ENCODE measurements at regions not wholly inside any gene's neighbourhood (a gene's known extent, or its start where the extent isn't known, plus 50 kb on each side); places are given as distances from the start of the nearest gene placed in this dataset.
"Not testable (repeated sequence)": the region's sequence is repeated elsewhere in the genome, so short reads cannot be mapped to it uniquely, and the experiment has no call there.

DNA sequence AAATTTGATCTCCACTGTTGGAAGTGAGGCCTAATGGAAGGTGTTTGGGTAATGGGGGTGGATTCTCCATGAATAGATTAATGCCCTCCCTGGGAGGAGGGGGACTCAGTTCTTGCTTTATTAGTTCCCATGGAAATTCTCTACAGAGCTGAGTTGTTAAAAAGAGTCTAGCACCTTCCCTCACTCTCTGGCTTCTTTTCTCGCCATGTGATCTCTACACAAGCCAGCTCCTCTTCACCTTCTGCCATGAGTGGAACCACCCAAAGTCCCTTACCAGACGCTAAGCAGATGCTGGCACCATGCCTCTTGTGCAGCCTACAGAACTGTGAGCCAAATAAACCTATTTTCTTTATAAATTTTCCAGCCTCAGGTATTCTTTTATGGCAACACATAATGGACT lies 465.8 kb upstream of the ANO5 start:
- H3K27ac ChIP-seq (ENCODE audit: low read depth in 1 of 2, low read length in 1 of 2) = no peak overlapping the region
- H3K4me1 ChIP-seq (ENCODE audit: control insufficient read depth in 5 of 5, insufficient read depth in 5 of 5, low read length in 5 of 5) = no peaks in the 10 kb centered on the region
- no peaks in the 10 kb centered on the region for H3K36me3 ChIP-seq (ENCODE audit: control insufficient read depth in 4 of 4, insufficient read depth in 4 of 4, low read length in 4 of 4)
- 82 to 88% methylated on average over 2 of the region's 2 CpGs for WGBS, 2 donors
- no peak for ATAC-seq (ENCODE audit: insufficient read depth, low FRiP score)
- H3K9ac ChIP-seq (ENCODE audit: insufficient read depth in 1 of 2, low read length in 2 of 2) = no peak overlapping the region
- TF ChIP-seq, protein P1, sequence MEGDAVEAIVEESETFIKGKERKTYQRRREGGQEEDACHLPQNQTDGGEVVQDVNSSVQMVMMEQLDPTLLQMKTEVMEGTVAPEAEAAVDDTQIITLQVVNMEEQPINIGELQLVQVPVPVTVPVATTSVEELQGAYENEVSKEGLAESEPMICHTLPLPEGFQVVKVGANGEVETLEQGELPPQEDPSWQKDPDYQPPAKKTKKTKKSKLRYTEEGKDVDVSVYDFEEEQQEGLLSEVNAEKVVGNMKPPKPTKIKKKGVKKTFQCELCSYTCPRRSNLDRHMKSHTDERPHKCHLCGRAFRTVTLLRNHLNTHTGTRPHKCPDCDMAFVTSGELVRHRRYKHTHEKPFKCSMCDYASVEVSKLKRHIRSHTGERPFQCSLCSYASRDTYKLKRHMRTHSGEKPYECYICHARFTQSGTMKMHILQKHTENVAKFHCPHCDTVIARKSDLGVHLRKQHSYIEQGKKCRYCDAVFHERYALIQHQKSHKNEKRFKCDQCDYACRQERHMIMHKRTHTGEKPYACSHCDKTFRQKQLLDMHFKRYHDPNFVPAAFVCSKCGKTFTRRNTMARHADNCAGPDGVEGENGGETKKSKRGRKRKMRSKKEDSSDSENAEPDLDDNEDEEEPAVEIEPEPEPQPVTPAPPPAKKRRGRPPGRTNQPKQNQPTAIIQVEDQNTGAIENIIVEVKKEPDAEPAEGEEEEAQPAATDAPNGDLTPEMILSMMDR (IDR thresholded peaks at IDR 0.05; ENCODE audit: control extremely low read depth, extremely low read depth) = no peak
- no peak for DNase-seq
- no peaks in the 10 kb centered on the region for H3K27me3 ChIP-seq (ENCODE audit: control insufficient read depth in 3 of 3, insufficient read depth in 3 of 3, low read length in 2 of 3)
- peaks cover 0 to 6% (median 0%) of the 10 kb centered on the region in 4 donors for H3K9me3 ChIP-seq (ENCODE audit: control insufficient read depth in 4 of 4, insufficient read depth in 3 of 4, low read length in 3 of 4)
- no peak overlapping the region for H3K4me3 ChIP-seq

GRCh38 chr11:21736404-21736803 lies 456.5 kb upstream of the ANO5 start:
- H3K27me3 ChIP-seq (ENCODE audit: control insufficient read depth in 3 of 3, insufficient read depth in 3 of 3, low read length in 2 of 3) = no peaks in the 10 kb centered on the region
- TF ChIP-seq, protein P1 (IDR thresholded peaks at IDR 0.05; ENCODE audit: control extremely low read depth, extremely low read depth) = no peak
- no peak overlapping the region for H3K9ac ChIP-seq (ENCODE audit: insufficient read depth in 1 of 2, low read length in 2 of 2)
- peaks cover 0 to 5% (median 2%) of the 10 kb centered on the region in 4 donors for H3K9me3 ChIP-seq (ENCODE audit: control insufficient read depth in 4 of 4, insufficient read depth in 3 of 4, low read length in 3 of 4)
- ATAC-seq (ENCODE audit: insufficient read depth, low FRiP score) = no peak
- no peak overlapping the region for H3K27ac ChIP-seq (ENCODE audit: low read depth in 1 of 2, low read length in 1 of 2)
- H3K4me1 ChIP-seq (ENCODE audit: control insufficient read depth in 5 of 5, insufficient read depth in 5 of 5, low read length in 5 of 5) = no peaks in the 10 kb centered on the region
- no peak overlapping the region for H3K4me3 ChIP-seq
- H3K36me3 ChIP-seq (ENCODE audit: control insufficient read depth in 4 of 4, insufficient read depth in 4 of 4, low read length in 4 of 4) = no peaks in the 10 kb centered on the region
- no peak for DNase-seq
- 52 to 84% methylated on average over 1 of the region's 1 CpG for WGBS, 2 donors

- WGBS, 2 donors = 89% methylated on average over 37 of the region's 37 CpGs
- not testable (repeated sequence) for H3K36me3 ChIP-seq (ENCODE audit: control insufficient read depth in 4 of 4, insufficient read depth in 4 of 4, low read length in 4 of 4); H3K9me3 ChIP-seq (ENCODE audit: control insufficient read depth in 4 of 4, insufficient read depth in 3 of 4, low read length in 3 of 4); H3K4me3 ChIP-seq; H3K27ac ChIP-seq (ENCODE audit: low read depth in 1 of 2, low read length in 1 of 2); DNase-seq; H3K9ac ChIP-seq (ENCODE audit: insufficient read depth in 1 of 2, low read length in 2 of 2); H3K4me1 ChIP-seq (ENCODE audit: control insufficient read depth in 5 of 5, insufficient read depth in 5 of 5, low read length in 5 of 5); ATAC-seq (ENCODE audit: insufficient read depth, low FRiP score); H3K27me3 ChIP-seq (ENCODE audit: control insufficient read depth in 3 of 3, insufficient read depth in 3 of 3, low read length in 2 of 3)
Measured at GRCh38 chr11:21752475-21753243, 440.2 kb upstream of the ANO5 start.

- 75 to 89% methylated on average over 33 to 35 of the region's 37 CpGs for WGBS, 2 donors
- DNase-seq; H3K27me3 ChIP-seq (ENCODE audit: control insufficient read depth in 3 of 3, insufficient read depth in 3 of 3, low read length in 2 of 3); H3K4me1 ChIP-seq (ENCODE audit: control insufficient read depth in 5 of 5, insufficient read depth in 5 of 5, low read length in 5 of 5); ATAC-seq (ENCODE audit: insufficient read depth, low FRiP score); H3K9me3 ChIP-seq (ENCODE audit: control insufficient read depth in 4 of 4, insufficient read depth in 3 of 4, low read length in 3 of 4); H3K27ac ChIP-seq (ENCODE audit: low read depth in 1 of 2, low read length in 1 of 2); H3K9ac ChIP-seq (ENCODE audit: insufficient read depth in 1 of 2, low read length in 2 of 2); H3K4me3 ChIP-seq; H3K36me3 ChIP-seq (ENCODE audit: control insufficient read depth in 4 of 4, insufficient read depth in 4 of 4, low read length in 4 of 4): not testable (repeated sequence)
Measured at GRCh38 chr11:21753244-21753767, 439.6 kb upstream of the ANO5 start.
